ENCODE measurements at regions not wholly inside any gene's neighbourhood (a gene's known extent, or its start where the extent isn't known, plus 50 kb on each side); places are given as distances from the start of the nearest gene placed in this dataset.

GRCh38 chr14:62101189-62101588 lies 339.0 kb downstream of the SNAPC1 start:
- DNase-seq: no peak

GRCh38 chr14:62101673-62102348 lies 339.6 kb downstream of the SNAPC1 start:
- no peak for DNase-seq

GRCh38 chr14:62102349-62102725 lies 340.1 kb downstream of the SNAPC1 start:
- no peak for DNase-seq

- no peak for DNase-seq
Observed at GRCh38 chr14:62103464-62103863, 341.2 kb downstream of the SNAPC1 start.

GRCh38 chr14:62110941-62111340 lies 348.7 kb downstream of the SNAPC1 start:
- DNase-seq: no peak

- DNase-seq: no peak
Observed at GRCh38 chr14:62117010-62117750, 355.0 kb downstream of the SNAPC1 start.

- no peak for DNase-seq
Observed at GRCh38 chr14:62117751-62118105, 355.5 kb downstream of the SNAPC1 start.

- DNase-seq: no peak
Observed at GRCh38 chr14:62118461-62118860, 356.2 kb downstream of the SNAPC1 start.

GRCh38 chr14:62118871-62119270 lies 356.7 kb downstream of the SNAPC1 start:
- DNase-seq: no peak

GRCh38 chr14:62123961-62124360 lies 361.7 kb downstream of the SNAPC1 start:
- DNase-seq: no peak

- DNase-seq: no peak
Observed at GRCh38 chr14:62125793-62126192, 363.6 kb downstream of the SNAPC1 start.

- no peak for DNase-seq
Observed at GRCh38 chr14:62126879-62127478, 364.8 kb downstream of the SNAPC1 start.

GRCh38 chr14:62130441-62130840 lies 368.2 kb downstream of the SNAPC1 start:
- DNase-seq: no peak

GRCh38 chr14:62133776-62134550 lies 371.7 kb downstream of the SNAPC1 start:
- DNase-seq: no peak

- no peak for DNase-seq
Observed at GRCh38 chr14:62138593-62138992, 376.4 kb downstream of the SNAPC1 start.

GRCh38 chr14:62141139-62141538 lies 378.9 kb downstream of the SNAPC1 start:
- no peak for DNase-seq

GRCh38 chr14:62143245-62143644 lies 381.0 kb downstream of the SNAPC1 start:
- DNase-seq: no peak

- no peak for DNase-seq
Observed at GRCh38 chr14:62144863-62145262, 382.6 kb downstream of the SNAPC1 start.

GRCh38 chr14:62146030-62146429 lies 383.8 kb downstream of the SNAPC1 start:
- DNase-seq: no peak

GRCh38 chr14:62156052-62156451 lies 393.8 kb downstream of the SNAPC1 start:
- no peak for DNase-seq

GRCh38 chr14:62158779-62159178 lies 396.6 kb downstream of the SNAPC1 start:
- DNase-seq: no peak

- no peak for DNase-seq
Observed at GRCh38 chr14:62159314-62159713, 397.1 kb downstream of the SNAPC1 start.

GRCh38 chr14:62162998-62163589 lies 400.9 kb downstream of the SNAPC1 start:
- no peak for DNase-seq

All from SIG-M5 (cell line).